GM12878 (cell line): ENCODE measurements at regions not wholly inside any gene's neighbourhood (a gene's known extent, or its start where the extent isn't known, plus 50 kb on each side); places are given as distances from the start of the nearest gene placed in this dataset.

ENCODE experiments used
- BHLHE40 ChIP-seq, 2 experiments: fragments of 450-650 bp in 1 of 2; IDR thresholded peaks; 2 replicates each; pipeline ENCODE4 v1.6.1; 2011 to 2017; ENCODE audit warnings: low read depth in 2 of 2, borderline replicate concordance in 1 of 2, improper control_type of control experiment in 1 of 2, low read length in 1 of 2, mild to moderate bottlenecking in 1 of 2
- CEBPB ChIP-seq, 2 experiments: fragments of 150-350 bp in 1 of 2; IDR thresholded peaks; 2 replicates each; pipeline ENCODE4 v1.6.1; 2012 to 2014; ENCODE audit warnings: low read depth in 2 of 2, low read length in 2 of 2, borderline replicate concordance in 1 of 2, inconsistent platforms in 1 of 2
- CEBPZ ChIP-seq: fragments of 150-350 bp; IDR thresholded peaks from 2 replicates; pipeline ENCODE4 v1.6.1; 2016; ENCODE audit warnings: low read depth, low read length
- CREB1 ChIP-seq: IDR thresholded peaks from 2 replicates; pipeline ENCODE4 v1.6.1; 2012; ENCODE audit warnings: low read depth, mild to moderate bottlenecking, inconsistent platforms
- CTCF ChIP-seq, 3 experiments: IDR thresholded peaks in 2 of 3; conservative IDR thresholded peaks in 1 of 3; 2 replicates each; pipeline ENCODE4 v1.5.1; 2011; ENCODE audit warnings: low read depth in 3 of 3, low read length in 3 of 3, mild to moderate bottlenecking in 3 of 3, control low read depth in 2 of 3, moderate library complexity in 2 of 3, inconsistent platforms in 1 of 3, mixed read lengths in 1 of 3; ENCODE audit not compliant: control insufficient read depth in 2 of 3, insufficient read depth in 1 of 3; ENCODE audit errors: extremely low read depth in 1 of 3
- EZH2 ChIP-seq: IDR thresholded peaks from 2 replicates; pipeline ENCODE4 v1.6.1; 2012; ENCODE audit warnings: low read depth, mild to moderate bottlenecking, control low read depth, inconsistent platforms, low read length, borderline replicate concordance; ENCODE audit not compliant: control insufficient read depth
- FOXK2 ChIP-seq: fragments of 450-650 bp; IDR thresholded peaks from 2 replicates; pipeline ENCODE4 v1.6.1; 2017; ENCODE audit warnings: mild to moderate bottlenecking, moderate library complexity
- HDGF ChIP-seq: fragments of 450-650 bp; IDR thresholded peaks from 2 replicates; pipeline ENCODE4 v1.6.1; 2016; ENCODE audit warnings: antibody characterized with exemption
- KLF5 ChIP-seq: fragments of 450-650 bp; IDR thresholded peaks from 2 replicates; pipeline ENCODE4 v1.6.1; 2014; ENCODE audit warnings: mild to moderate bottlenecking; ENCODE audit not compliant: partially characterized antibody
- MAX ChIP-seq: IDR thresholded peaks from 2 replicates; pipeline ENCODE4 v1.6.1; 2012; ENCODE audit warnings: low read depth, low read length, improper control_type of control experiment
- POLR2A ChIP-seq: IDR thresholded peaks from 2 replicates; pipeline ENCODE4 v1.6.1; 2011; ENCODE audit warnings: low read depth, mild to moderate bottlenecking, low read length
- POLR2AphosphoS2 ChIP-seq: IDR thresholded peaks from 2 replicates; pipeline ENCODE4 v1.6.1; 2011; ENCODE audit warnings: low read depth, mild to moderate bottlenecking, low read length, improper control_type of control experiment, moderate library complexity
- RAD21 ChIP-seq: IDR thresholded peaks from 2 replicates; pipeline ENCODE4 v1.6.1; 2011; ENCODE audit warnings: mild to moderate bottlenecking, low read depth, low read length, moderate library complexity; ENCODE audit not compliant: insufficient read depth
- SMC3 ChIP-seq: IDR thresholded peaks from 2 replicates; pipeline ENCODE4 v1.6.1; 2011; ENCODE audit warnings: low read length, improper control_type of control experiment, borderline replicate concordance

- no peak for TF ChIP-seq CTCF (IDR thresholded peaks at IDR 0.05 in 2 of 3, conservative IDR thresholded peaks at IDR 0.05 in 1 of 3; ENCODE audit: control insufficient read depth in 2 of 3, extremely low read depth in 1 of 3, insufficient read depth in 1 of 3, low read depth in 3 of 3, low read length in 3 of 3)
- TF ChIP-seq SMC3: no peak
- no peak for TF ChIP-seq EZH2
- no peak for TF ChIP-seq CEBPZ
- no peak for TF ChIP-seq CEBPB (IDR thresholded peaks at IDR 0.05; ENCODE audit: borderline replicate concordance in 1 of 2, low read depth in 2 of 2, low read length in 2 of 2)
- TF ChIP-seq POLR2AphosphoS2: no peak
- no peak for TF ChIP-seq MAX
- TF ChIP-seq HDGF: no peak
- no peak for TF ChIP-seq KLF5
- TF ChIP-seq BHLHE40 (IDR thresholded peaks at IDR 0.05; ENCODE audit: borderline replicate concordance in 1 of 2, low read depth in 2 of 2, low read length in 1 of 2): no peak
- TF ChIP-seq POLR2A: no peak
- TF ChIP-seq CREB1: no peak
- no peak for TF ChIP-seq RAD21
- TF ChIP-seq FOXK2: no peak
Observed at GRCh38 chr15:69991551-69991980, 106.2 kb downstream of the TLE3 start.
